Fibroblast of lung (primary cell): ENCODE measurements at regions not wholly inside any gene's neighbourhood (a gene's known extent, or its start where the extent isn't known, plus 50 kb on each side); places are given as distances from the start of the nearest gene placed in this dataset.

ENCODE experiments used
- EZH2 ChIP-seq: IDR thresholded peaks from 2 replicates; pipeline ENCODE4 v1.5.1; 2012; ENCODE audit warnings: low read length, control low read depth, mild to moderate bottlenecking; ENCODE audit errors: missing control alignments
- TF ChIP-seq, protein P1 (sequence below), 2 donors: IDR thresholded peaks in 1 of 2; conservative IDR thresholded peaks in 1 of 2; 1 replicate in 1 of 2; 2 replicates in 1 of 2; pipeline ENCODE4 v1.5.1; 2011 to 2012; ENCODE audit warnings: low read length in 2 of 2, control low read depth in 1 of 2, inconsistent platforms in 1 of 2, low read depth in 1 of 2, mild to moderate bottlenecking in 1 of 2

- TF ChIP-seq, protein P1, sequence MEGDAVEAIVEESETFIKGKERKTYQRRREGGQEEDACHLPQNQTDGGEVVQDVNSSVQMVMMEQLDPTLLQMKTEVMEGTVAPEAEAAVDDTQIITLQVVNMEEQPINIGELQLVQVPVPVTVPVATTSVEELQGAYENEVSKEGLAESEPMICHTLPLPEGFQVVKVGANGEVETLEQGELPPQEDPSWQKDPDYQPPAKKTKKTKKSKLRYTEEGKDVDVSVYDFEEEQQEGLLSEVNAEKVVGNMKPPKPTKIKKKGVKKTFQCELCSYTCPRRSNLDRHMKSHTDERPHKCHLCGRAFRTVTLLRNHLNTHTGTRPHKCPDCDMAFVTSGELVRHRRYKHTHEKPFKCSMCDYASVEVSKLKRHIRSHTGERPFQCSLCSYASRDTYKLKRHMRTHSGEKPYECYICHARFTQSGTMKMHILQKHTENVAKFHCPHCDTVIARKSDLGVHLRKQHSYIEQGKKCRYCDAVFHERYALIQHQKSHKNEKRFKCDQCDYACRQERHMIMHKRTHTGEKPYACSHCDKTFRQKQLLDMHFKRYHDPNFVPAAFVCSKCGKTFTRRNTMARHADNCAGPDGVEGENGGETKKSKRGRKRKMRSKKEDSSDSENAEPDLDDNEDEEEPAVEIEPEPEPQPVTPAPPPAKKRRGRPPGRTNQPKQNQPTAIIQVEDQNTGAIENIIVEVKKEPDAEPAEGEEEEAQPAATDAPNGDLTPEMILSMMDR (conservative IDR thresholded peaks at IDR 0.05 in 1 of 2, IDR thresholded peaks at IDR 0.05 in 1 of 2; ENCODE audit: low read depth in 1 of 2, low read length in 2 of 2): no peak
- no peak for TF ChIP-seq EZH2
Observed at GRCh38 chr5:164137095-164137494, 631.7 kb downstream of the MAT2B start.
